Gastroesophageal sphincter (tissue), 4 donors: ENCODE measurements at regions not wholly inside any gene's neighbourhood (a gene's known extent, or its start where the extent isn't known, plus 50 kb on each side); places are given as distances from the start of the nearest gene placed in this dataset.

Experiments
- ATAC-seq: fragments of 150-250 bp; one replicate; pipeline ENCODE4 v1.9.1; 2016; ENCODE audit warnings: mild to moderate bottlenecking, moderate library complexity
- H3K27ac ChIP-seq, 4 donors: fragments of 200-600 bp; sonication (generic) in 3 of 4; 1 replicate in 3 of 4; 2 replicates in 1 of 4; pipeline ENCODE4 v1.5.1; 2016 to 2019
- H3K27me3 ChIP-seq: fragments of 200-600 bp; sonication (generic); one replicate; pipeline ENCODE4 v1.5.1; 2019
- H3K36me3 ChIP-seq, 2 donors: fragments of 200-600 bp; sonication (generic); one replicate each; pipeline ENCODE4 v1.5.1; 2019; ENCODE audit warnings: control low read depth in 1 of 2
- H3K4me1 ChIP-seq, 3 donors: fragments of 200-600 bp; sonication (generic); 1 replicate in 2 of 3; 2 replicates in 1 of 3; pipeline ENCODE4 v1.5.1; 2016 to 2019; ENCODE audit warnings: control low read depth in 2 of 3
- H3K4me3 ChIP-seq, 2 donors: fragments of 200-600 bp; sonication (generic); one replicate each; pipeline ENCODE4 v1.5.1; 2019; ENCODE audit warnings: mild to moderate bottlenecking in 1 of 2, moderate library complexity in 1 of 2
- H3K9me3 ChIP-seq, 3 donors: fragments of 200-600 bp; sonication (generic); one replicate each; pipeline ENCODE4 v1.5.1; 2017 to 2019; ENCODE audit warnings: control low read depth in 2 of 3
- EP300 ChIP-seq: sonication (generic); formaldehyde crosslinking; IDR thresholded peaks from one replicate; pipeline ENCODE4 v1.6.1; 2017; ENCODE audit warnings: antibody characterized with exemption, mild to moderate bottlenecking
- POLR2A ChIP-seq, 2 donors: fragments of 450-650 bp; IDR thresholded peaks; one replicate each; pipeline ENCODE4 v1.6.1; 2017; ENCODE audit warnings: antibody characterized with exemption in 2 of 2, mild to moderate bottlenecking in 2 of 2, moderate library complexity in 1 of 2
- POLR2AphosphoS5 ChIP-seq: sonication (generic); formaldehyde crosslinking; IDR thresholded peaks from one replicate; pipeline ENCODE4 v1.6.1; 2017; ENCODE audit warnings: antibody characterized with exemption
- WGBS, 2 donors: methylation state at CpG; one replicate each; pipeline ENCODE4 v1.1.5; 2018; ENCODE audit warnings: low coverage in 1 of 2; 5-methylcytosine and 5-hydroxymethylcytosine counted together
- TF ChIP-seq, protein P1 (sequence below), 4 experiments: fragments of 200-600 bp in 2 of 4; fragments of 450-650 bp in 2 of 4; sonication (generic) in 1 of 4; IDR thresholded peaks; one replicate each; pipeline ENCODE4 v1.5.1; 2017 to 2019; ENCODE audit warnings: antibody characterized with exemption in 4 of 4, mild to moderate bottlenecking in 2 of 4, moderate library complexity in 2 of 4

- Histone ChIP-seq H3K4me1 (no peaks in the 10 kb centered on the region), H3K27ac (no peak overlapping the region), H3K4me3 (no peak overlapping the region), H3K27me3 (no peaks in the 10 kb centered on the region), H3K36me3 (no peaks in the 10 kb centered on the region), H3K9me3 (no peaks in the 10 kb centered on the region)
- 78 to 96% methylated on average over 2 to 3 of the region's 3 CpGs for WGBS, 2 donors
- no peak for TF ChIP-seq POLR2A (IDR thresholded peaks at IDR 0.05)
- TF ChIP-seq, protein P1, sequence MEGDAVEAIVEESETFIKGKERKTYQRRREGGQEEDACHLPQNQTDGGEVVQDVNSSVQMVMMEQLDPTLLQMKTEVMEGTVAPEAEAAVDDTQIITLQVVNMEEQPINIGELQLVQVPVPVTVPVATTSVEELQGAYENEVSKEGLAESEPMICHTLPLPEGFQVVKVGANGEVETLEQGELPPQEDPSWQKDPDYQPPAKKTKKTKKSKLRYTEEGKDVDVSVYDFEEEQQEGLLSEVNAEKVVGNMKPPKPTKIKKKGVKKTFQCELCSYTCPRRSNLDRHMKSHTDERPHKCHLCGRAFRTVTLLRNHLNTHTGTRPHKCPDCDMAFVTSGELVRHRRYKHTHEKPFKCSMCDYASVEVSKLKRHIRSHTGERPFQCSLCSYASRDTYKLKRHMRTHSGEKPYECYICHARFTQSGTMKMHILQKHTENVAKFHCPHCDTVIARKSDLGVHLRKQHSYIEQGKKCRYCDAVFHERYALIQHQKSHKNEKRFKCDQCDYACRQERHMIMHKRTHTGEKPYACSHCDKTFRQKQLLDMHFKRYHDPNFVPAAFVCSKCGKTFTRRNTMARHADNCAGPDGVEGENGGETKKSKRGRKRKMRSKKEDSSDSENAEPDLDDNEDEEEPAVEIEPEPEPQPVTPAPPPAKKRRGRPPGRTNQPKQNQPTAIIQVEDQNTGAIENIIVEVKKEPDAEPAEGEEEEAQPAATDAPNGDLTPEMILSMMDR (IDR thresholded peaks at IDR 0.05) = no peak
- no peak for TF ChIP-seq EP300
- no peak for TF ChIP-seq POLR2AphosphoS5
- no peak for ATAC-seq
Measured at GRCh38 chr2:183606718-183607085, 482.5 kb downstream of the NUP35 start.

- Histone ChIP-seq H3K9me3 (no peaks in the 10 kb centered on the region), H3K4me1 (no peaks in the 10 kb centered on the region), H3K36me3 (no peaks in the 10 kb centered on the region), H3K27me3 (no peaks in the 10 kb centered on the region), H3K27ac (no peak overlapping the region), H3K4me3 (no peak overlapping the region)
- 95 to 100% methylated on average over 2 to 20 of the region's 21 CpGs for WGBS, 2 donors
- TF ChIP-seq, protein P1 (IDR thresholded peaks at IDR 0.05) = no peak
- TF ChIP-seq POLR2AphosphoS5 (no peak), EP300 (no peak), POLR2A (IDR thresholded peaks at IDR 0.05) (no peak)
- no peak for ATAC-seq
Measured at GRCh38 chr2:183607995-183608394, 483.8 kb downstream of the NUP35 start.

GRCh38 chr2:183608747-183609146, 484.5 kb downstream of the NUP35 start:
- 80 to 88% methylated on average over 1 of the region's 1 CpG for WGBS, 2 donors
- Histone ChIP-seq H3K4me1 (no peaks in the 10 kb centered on the region), H3K27ac (no peak overlapping the region), H3K4me3 (no peak overlapping the region), H3K9me3 (no peaks in the 10 kb centered on the region), H3K27me3 (no peaks in the 10 kb centered on the region), H3K36me3 (no peaks in the 10 kb centered on the region)
- no peak for TF ChIP-seq POLR2A (IDR thresholded peaks at IDR 0.05)
- TF ChIP-seq, protein P1 (IDR thresholded peaks at IDR 0.05) = no peak
- no peak for TF ChIP-seq EP300
- no peak for TF ChIP-seq POLR2AphosphoS5
- no peak for ATAC-seq

DNA sequence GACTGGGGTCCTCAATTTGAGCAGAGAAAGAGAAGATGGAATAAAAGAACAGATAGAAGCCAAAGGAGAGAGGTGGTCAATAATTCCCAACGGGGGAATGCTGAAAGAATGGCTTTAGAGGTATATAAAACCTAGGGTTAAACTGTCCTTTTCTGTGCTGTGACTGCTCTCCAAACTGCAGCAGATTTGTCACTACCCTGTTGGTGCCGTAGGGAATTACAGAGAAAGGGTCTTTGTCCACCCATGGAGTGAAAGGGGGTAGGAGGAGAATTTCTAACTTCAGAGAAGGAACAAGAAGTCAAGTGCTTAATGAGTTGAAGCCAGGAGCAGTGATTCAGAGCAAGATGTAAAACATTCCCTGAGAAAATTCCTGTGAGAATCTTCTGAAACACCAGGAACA, 486.5 kb downstream of the NUP35 start:
- peaks cover 0 to 17% (median 0%) of the 10 kb centered on the region in 3 donors for H3K4me1 ChIP-seq
- 43 to 72% methylated on average over 2 of the region's 2 CpGs for WGBS, 2 donors
- no peaks in the 10 kb centered on the region for H3K27me3 ChIP-seq
- no peaks in the 10 kb centered on the region for H3K36me3 ChIP-seq
- no peak overlapping the region for H3K4me3 ChIP-seq
- no peak overlapping the region for H3K27ac ChIP-seq
- H3K9me3 ChIP-seq = no peaks in the 10 kb centered on the region
- ATAC-seq = no peak
- TF ChIP-seq POLR2AphosphoS5 (no peak), POLR2A (IDR thresholded peaks at IDR 0.05) (no peak), EP300 (no peak)
- TF ChIP-seq, protein P1 (IDR thresholded peaks at IDR 0.05) = no peak

DNA sequence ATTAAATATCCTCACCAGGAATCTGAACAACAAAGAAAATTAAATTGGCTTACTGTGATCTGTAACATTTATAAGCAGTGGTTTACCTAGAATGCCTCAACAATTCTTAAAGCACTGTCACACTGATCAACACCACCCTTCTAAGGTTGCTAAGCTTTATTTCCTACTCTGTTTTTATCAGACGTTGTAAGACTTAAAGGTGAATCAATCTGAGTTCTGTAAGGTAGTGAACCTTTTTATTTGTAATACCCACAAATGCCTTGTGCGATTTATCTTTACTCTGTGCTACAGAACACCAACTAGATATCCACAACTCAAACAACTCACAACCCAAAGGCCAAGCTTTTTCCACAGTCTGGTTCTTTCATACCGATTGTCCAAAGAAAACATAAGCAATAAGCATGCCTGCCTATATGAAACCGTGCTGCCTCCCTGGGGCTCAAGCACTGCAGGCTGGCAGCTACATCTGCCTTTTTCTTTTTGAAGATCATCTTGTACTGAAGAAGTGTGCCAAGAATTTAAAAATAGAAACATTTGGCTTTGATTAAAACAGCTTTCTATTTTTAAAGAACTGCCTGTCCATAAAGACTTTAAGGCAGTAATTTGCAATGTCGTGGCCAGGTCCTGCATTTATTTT, 490.7 kb downstream of the NUP35 start:
- TF ChIP-seq POLR2AphosphoS5 = peak; percentile 54
- TF ChIP-seq, protein P1 (IDR thresholded peaks at IDR 0.05) = no peak
- TF ChIP-seq EP300 = no peak
- no peak for TF ChIP-seq POLR2A (IDR thresholded peaks at IDR 0.05)
- Histone ChIP-seq H3K4me3 (no peak overlapping the region), H3K9me3 (peaks cover 0 to 8% (median 0%) of the 10 kb centered on the region in 3 donors), H3K27ac (peak overlapping the region; percentile 20 to 56 (median 39)), H3K27me3 (no peaks in the 10 kb centered on the region), H3K36me3 (no peaks in the 10 kb centered on the region), H3K4me1 (peaks cover 0 to 20% (median 0%) of the 10 kb centered on the region in 3 donors)
- 8 to 28% methylated on average over 4 of the region's 5 CpGs for WGBS, 2 donors
- peak; percentile 60 for ATAC-seq
